ENCODE measurements at regions not wholly inside any gene's neighbourhood (a gene's known extent, or its start where the extent isn't known, plus 50 kb on each side); places are given as distances from the start of the nearest gene placed in this dataset.

DNA sequence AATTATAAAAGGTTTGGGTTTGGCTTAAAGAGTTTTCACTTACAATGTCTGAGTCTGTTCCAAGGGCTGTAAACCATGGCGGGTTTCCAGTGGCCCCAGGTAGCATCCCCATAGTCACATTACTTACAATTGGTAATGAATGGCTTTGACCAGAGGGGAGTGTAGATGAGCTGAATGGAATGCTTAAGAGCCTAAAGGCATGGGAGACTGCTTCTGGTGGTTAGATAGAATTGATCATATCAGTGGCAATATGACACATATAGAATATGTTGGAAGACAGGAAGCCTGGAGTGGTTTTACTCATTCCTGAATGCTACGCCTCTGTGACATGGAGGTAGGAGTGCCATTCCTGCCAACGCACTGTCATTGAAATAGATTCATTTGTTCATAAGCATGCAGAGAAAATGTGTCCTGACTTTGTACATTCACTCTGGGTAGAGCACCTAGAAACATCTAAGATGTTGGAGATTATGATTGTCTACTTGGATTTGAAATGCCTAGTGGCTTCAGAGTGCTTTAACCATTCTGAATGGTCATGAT is 183.3 kb downstream of the BLID start:
- TF ChIP-seq POLR2A (IDR thresholded peaks at IDR 0.05) = no peak
- TF ChIP-seq, protein P1, sequence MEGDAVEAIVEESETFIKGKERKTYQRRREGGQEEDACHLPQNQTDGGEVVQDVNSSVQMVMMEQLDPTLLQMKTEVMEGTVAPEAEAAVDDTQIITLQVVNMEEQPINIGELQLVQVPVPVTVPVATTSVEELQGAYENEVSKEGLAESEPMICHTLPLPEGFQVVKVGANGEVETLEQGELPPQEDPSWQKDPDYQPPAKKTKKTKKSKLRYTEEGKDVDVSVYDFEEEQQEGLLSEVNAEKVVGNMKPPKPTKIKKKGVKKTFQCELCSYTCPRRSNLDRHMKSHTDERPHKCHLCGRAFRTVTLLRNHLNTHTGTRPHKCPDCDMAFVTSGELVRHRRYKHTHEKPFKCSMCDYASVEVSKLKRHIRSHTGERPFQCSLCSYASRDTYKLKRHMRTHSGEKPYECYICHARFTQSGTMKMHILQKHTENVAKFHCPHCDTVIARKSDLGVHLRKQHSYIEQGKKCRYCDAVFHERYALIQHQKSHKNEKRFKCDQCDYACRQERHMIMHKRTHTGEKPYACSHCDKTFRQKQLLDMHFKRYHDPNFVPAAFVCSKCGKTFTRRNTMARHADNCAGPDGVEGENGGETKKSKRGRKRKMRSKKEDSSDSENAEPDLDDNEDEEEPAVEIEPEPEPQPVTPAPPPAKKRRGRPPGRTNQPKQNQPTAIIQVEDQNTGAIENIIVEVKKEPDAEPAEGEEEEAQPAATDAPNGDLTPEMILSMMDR (IDR thresholded peaks at IDR 0.05) = no peak

Data from Peyer's patch (tissue), 4 donors.